D721Med (cell line): ENCODE measurements at regions not wholly inside any gene's neighbourhood (a gene's known extent, or its start where the extent isn't known, plus 50 kb on each side); places are given as distances from the start of the nearest gene placed in this dataset.

Experiments used
- DNase-seq: peaks from one replicate; pipeline ENCODE4 v3.0.0; 2011; ENCODE audit warnings: low spot score; ENCODE audit not compliant: insufficient read length
- FAIRE-seq: peaks from 2 replicates; lab custom pipeline; 2011; peaks lifted over from hg19 to GRCh38; lab: Jason Lieb, UNC
- CTCF ChIP-seq: IDR thresholded peaks from 2 replicates; pipeline ENCODE4 v1.5.1; 2012; ENCODE audit warnings: mild to moderate bottlenecking, control low read depth; ENCODE audit not compliant: insufficient read depth; ENCODE audit errors: missing control alignments

- FAIRE-seq = no peak
- no peak for DNase-seq
Observed at GRCh38 chr7:125563557-125563956, 633.9 kb upstream of the POT1 start.

GRCh38 chr7:125561006-125561405 is 631.4 kb upstream of the POT1 start:
- no peak for DNase-seq
- FAIRE-seq = no peak
- no peak for TF ChIP-seq CTCF

More at GRCh38 chr7:125563557-125563956, 633.9 kb upstream of the POT1 start:
- TF ChIP-seq CTCF = no peak

- no peak for TF ChIP-seq CTCF
- no peak for DNase-seq
- FAIRE-seq = no peak
Observed at GRCh38 chr7:125559921-125560320, 630.3 kb upstream of the POT1 start.

- TF ChIP-seq CTCF = no peak
- DNase-seq (no peak), FAIRE-seq (no peak)
Observed at GRCh38 chr7:125555916-125556315, 626.3 kb upstream of the POT1 start.

GRCh38 chr7:125551008-125551407 is 621.4 kb upstream of the POT1 start:
- FAIRE-seq (no peak), DNase-seq (no peak)
- TF ChIP-seq CTCF = no peak

- TF ChIP-seq CTCF = no peak
- DNase-seq (no peak), FAIRE-seq (no peak)
Observed at GRCh38 chr7:125547505-125547904, 617.9 kb upstream of the POT1 start.

- DNase-seq = no peak
- TF ChIP-seq CTCF = no peak
- no peak for FAIRE-seq
Observed at GRCh38 chr7:125530553-125530952, 600.9 kb upstream of the POT1 start.
